ENCODE measurements at regions not wholly inside any gene's neighbourhood (a gene's known extent, or its start where the extent isn't known, plus 50 kb on each side); places are given as distances from the start of the nearest gene placed in this dataset.

- no peak overlapping the region for H3K27ac ChIP-seq
- no peak for DNase-seq (ENCODE audit: low read depth, low spot score)
Measured at GRCh38 chr12:93146970-93147369, 217.9 kb upstream of the EEA1 start.

DNA sequence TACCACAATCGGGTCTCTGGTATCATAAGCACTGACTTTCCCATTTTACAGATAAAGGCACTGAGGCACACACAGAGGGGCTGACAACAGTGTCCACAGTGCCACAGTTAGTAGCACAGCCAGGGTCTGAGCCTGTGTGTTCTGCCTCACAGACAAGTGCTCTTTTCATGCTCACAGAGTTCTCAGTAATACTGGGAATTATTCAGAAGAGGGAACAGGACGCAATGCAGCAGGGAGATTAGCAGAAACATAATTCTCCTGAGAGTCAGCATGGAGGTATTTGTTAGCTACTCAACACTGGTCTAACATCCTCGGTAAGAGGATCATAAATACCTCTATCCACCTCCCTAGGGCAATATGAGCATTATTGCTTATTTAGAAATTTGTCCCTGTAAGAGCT, 219.3 kb upstream of the EEA1 start:
- no peak for DNase-seq (ENCODE audit: low read depth, low spot score)
- H3K27ac ChIP-seq, result no peak overlapping the region

- no peak overlapping the region for H3K27ac ChIP-seq
- DNase-seq (ENCODE audit: low read depth, low spot score), result no peak
Measured at GRCh38 chr12:93149229-93149628, 220.1 kb upstream of the EEA1 start.

- no peak for DNase-seq (ENCODE audit: low read depth, low spot score)
- no peak overlapping the region for H3K27ac ChIP-seq
Measured at GRCh38 chr12:93151079-93151762, 222.1 kb upstream of the EEA1 start.

DNA sequence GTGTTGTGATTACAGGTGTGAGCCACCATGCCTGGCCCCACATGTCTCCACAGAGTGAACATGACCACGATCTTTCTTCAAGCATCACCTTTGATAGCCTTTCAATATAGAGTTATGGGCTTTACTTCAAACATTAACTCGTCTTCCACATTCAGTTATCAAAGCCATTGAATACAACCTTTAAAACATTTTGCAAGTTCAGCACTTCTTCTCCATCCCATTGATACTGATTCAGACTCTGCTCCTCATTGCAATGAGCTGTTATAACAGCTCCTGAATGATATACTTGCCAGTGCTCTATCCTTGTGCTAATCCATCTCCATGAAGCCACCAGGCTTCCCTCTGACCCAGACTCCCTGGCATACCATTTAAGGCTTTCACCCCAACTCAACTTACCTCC, 223.5 kb upstream of the EEA1 start:
- no peak for DNase-seq (ENCODE audit: low read depth, low spot score)
- no peak overlapping the region for H3K27ac ChIP-seq

DNA sequence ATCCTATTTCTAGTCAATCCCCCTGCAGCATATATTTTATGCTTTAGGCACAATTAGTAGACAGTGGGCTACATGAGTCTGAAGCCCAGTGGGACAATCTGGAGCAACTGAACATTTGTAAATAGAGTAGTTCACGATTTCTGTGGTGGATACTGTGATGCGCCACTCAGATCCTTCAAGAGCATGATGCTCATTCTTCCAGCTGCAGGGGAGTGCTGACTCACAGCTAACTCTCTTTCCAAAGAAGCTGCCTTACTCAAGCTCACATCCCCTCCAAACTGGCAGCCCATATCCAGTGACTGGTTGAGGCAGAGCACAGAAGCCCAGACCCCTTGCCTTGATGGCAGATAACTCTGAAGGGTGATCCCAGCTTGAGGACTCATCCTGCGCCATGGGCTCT, 224.2 kb upstream of the EEA1 start:
- H3K27ac ChIP-seq, result no peak overlapping the region
- DNase-seq (ENCODE audit: low read depth, low spot score), result no peak

DNA sequence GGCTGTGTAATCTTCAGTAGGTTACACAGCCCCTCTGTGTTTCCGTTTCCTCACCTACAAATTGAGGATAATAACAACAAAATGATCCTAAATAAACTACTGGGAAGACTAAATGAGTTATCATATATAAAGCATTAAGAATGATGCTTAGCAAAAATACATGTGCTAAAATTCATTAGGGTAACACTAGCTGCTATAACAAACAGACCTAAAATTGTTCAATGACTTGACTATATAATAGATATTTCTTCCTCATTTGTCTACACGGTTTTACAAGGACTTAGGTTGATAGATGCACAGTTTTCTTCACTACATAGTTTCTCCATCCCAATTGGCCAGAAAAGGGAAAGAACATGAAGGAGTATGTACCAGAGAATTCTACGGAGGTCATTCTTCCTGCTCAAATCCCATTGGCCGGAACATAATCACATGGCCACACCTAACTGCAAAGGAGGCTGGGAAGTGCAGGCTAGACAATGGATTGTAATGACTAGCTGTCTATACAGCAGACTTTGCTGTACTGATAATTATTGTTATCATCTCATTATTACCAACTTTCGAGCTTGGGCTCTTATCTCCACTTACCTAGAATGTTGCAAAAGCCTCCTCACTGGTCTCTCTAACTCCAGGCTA, 223.5 kb upstream of the NUDT4 start:
- H3K27ac ChIP-seq, result no peak overlapping the region
- DNase-seq (ENCODE audit: low read depth, low spot score), result no peak

- no peak for DNase-seq (ENCODE audit: low read depth, low spot score)
Measured at GRCh38 chr12:93154753-93155480, 222.8 kb upstream of the NUDT4 start.

GRCh38 chr12:93156086-93156716, 221.5 kb upstream of the NUDT4 start:
- DNase-seq (ENCODE audit: low read depth, low spot score), result no peak
- H3K27ac ChIP-seq, result no peak overlapping the region

More at GRCh38 chr12:93154753-93155480, 222.8 kb upstream of the NUDT4 start:
- H3K27ac ChIP-seq, result no peak overlapping the region

DNA sequence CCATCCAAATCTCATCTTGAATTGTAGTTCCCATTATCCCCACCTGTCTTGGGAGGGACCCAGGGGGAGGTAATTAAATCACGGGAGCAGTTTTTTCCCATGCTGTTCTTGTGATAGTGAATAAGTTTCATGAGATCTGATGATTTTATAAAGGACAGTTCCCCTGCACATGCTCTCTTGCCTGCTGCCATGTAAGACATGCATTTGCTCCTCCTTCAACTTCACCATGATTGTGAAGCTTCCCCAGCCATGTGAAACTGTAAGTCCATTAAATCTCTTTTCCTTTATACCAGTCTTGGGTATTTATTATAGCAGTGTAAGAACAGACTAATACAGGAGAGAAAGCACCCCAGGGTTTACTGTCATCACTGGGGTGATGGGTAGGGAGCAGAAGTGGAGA, 220.4 kb upstream of the NUDT4 start:
- no peak overlapping the region for H3K27ac ChIP-seq
- no peak for DNase-seq (ENCODE audit: low read depth, low spot score)

GRCh38 chr12:93158065-93158843, 219.5 kb upstream of the NUDT4 start:
- no peak overlapping the region for H3K27ac ChIP-seq
- no peak for DNase-seq (ENCODE audit: low read depth, low spot score)

GRCh38 chr12:93163260-93164036, 214.3 kb upstream of the NUDT4 start:
- no peak overlapping the region for H3K27ac ChIP-seq

DNA sequence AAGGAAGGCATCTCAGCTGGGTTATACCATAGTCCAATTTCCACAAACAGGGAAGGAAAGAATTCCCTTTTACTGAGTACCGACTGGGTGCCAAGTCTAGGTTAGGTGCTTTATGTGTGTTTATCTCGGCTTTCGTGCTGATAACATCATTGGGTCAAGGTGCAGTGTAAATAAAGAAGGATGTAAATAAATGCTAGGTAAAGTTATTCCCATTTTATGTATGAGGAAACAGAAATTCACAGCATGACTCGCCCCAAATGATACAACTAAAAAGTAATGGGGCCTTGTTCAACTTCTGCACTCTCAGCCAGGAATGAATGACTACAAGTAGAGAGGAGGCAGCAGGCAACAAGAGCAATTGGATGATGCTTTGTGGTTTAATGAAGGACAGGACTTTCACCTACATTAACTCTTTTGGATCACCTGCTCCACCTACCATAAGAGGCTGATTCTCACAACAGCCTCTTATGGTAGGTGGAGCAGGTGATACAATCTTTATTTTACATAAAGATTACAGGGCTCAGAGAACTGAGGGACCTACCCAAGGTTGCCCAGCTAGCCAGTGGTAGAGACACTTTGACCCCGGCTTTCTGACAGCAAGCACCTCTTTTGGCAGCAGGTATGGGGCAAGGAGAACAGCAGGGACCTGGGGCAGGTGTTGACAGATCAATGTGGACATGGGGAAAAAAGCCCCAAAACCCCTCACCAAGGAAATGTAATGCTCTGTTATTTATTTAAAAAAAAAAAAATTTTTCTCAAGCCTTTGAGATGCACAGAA, 213.4 kb upstream of the NUDT4 start:
- no peak overlapping the region for H3K27ac ChIP-seq
- no peak for DNase-seq (ENCODE audit: low read depth, low spot score)

More at GRCh38 chr12:93163260-93164036, 214.3 kb upstream of the NUDT4 start:
- no peak for DNase-seq (ENCODE audit: low read depth, low spot score)

DNA sequence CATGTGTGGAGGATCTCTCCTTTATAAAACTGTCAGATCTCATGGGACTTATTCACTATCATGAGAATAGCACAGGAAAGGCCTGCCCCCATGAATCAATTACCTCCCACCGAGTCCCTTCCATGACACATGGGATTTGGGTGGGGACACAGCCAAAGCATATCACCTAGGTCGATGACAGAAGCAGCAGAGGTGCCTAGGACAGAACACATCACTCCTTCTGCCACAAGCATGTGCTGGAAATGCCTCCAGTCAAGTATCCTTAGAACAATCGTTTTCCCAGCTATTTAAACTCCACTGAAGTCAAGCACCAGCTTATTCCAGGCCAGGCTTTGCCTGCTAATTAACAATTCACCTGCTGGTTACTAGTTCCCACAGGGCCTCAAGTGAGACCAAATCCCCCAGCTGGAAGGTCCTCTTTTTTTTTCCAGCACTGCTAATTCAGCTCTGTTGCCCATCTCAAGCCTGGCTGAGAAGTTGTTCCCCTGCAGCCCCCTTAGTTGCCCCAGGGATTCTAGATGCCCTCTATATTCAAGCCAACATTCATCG, 212.3 kb upstream of the NUDT4 start:
- DNase-seq (ENCODE audit: low read depth, low spot score), result no peak
- no peak overlapping the region for H3K27ac ChIP-seq

GRCh38 chr12:93166541-93167307, 211.0 kb upstream of the NUDT4 start:
- no peak for DNase-seq (ENCODE audit: low read depth, low spot score)
- H3K27ac ChIP-seq, result no peak overlapping the region

DNA sequence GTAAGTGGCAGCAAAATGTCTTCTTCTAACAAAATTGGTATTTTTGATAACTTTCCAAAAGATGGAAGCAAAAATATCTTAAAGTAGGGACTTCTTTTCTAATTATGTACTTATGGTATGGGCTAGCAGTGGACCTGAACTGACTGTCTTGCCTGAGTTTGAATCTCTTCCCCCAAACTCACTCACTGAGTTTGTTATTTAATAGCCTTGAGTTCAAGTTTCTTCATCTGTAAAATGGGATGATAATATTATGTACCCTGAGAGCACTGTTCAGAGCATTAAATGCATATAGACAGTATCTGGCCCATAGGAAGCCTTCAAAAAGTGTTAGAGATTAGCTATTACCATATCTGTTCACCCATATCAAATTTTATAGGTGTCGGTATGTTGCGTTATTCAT, 210.4 kb upstream of the NUDT4 start:
- no peak overlapping the region for H3K27ac ChIP-seq
- no peak for DNase-seq (ENCODE audit: low read depth, low spot score)

DNA sequence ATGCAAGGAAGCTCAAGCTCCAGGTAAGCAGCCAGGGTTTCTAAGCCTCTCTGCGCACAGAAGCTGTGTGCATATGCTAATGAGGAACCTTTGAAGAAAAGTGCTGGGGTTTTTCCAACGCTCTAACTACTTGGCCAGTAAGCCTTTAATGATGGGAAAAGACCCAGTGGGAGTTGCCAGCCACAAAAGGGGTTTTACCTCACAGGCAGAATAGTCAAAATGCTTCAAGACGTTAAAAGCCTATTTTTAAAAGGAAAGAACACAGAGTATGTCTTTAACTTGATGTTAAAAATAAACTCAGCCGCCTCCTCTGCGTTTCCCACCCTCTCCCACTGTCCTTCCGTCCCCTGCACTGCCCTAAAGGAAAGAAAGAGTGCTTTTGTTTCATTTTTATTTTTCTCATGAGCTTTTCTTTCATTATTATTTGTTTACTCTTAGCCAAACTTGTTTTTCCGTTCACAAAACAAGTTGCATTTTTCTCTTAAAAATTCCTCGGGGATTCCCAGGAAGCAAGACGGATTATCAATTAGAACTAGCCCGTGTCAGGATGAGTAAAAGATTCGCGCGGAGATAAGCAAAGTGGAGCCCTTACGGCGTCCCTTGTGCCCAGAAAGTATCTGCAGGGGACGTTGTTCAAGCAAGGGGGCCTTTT, 209.8 kb upstream of the NUDT4 start:
- no peak for DNase-seq (ENCODE audit: low read depth, low spot score)
- H3K27ac ChIP-seq, result no peak overlapping the region

Data from epithelial cell of prostate (primary cell).